Endothelial cell of hepatic sinusoid (primary cell): ENCODE measurements at regions not wholly inside any gene's neighbourhood (a gene's known extent, or its start where the extent isn't known, plus 50 kb on each side); places are given as distances from the start of the nearest gene placed in this dataset.
"Not testable (repeated sequence)": the region's sequence is repeated elsewhere in the genome, so short reads cannot be mapped to it uniquely, and the experiment has no call there.

ENCODE experiments used
- in situ Hi-C: cut with HindIII; loops from 2 replicates; pipeline ENCODE4 v1.10.0; 2017; ENCODE audit warnings: low sequenced_read_pairs

DNA sequence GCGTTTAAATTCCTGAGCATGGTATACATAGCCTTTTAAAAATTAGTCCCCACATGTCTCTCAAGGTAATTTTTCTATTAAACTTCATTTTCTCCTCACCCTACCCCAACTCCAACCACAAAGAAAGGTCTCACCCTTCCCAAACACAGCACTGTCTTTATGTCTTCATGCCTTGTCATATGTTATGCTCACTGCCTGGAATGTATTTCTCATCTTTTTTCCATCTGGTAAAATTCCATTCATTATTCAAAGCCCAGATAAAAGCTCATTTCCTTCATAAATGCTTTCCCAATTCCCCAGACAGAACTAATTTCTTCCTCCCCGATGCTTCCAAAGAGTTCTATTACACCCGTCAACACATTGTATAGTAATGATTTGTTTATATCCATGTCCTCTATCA is 302.0 kb downstream of the ALDH8A1 start:
- in situ Hi-C loops: no loop called here

DNA sequence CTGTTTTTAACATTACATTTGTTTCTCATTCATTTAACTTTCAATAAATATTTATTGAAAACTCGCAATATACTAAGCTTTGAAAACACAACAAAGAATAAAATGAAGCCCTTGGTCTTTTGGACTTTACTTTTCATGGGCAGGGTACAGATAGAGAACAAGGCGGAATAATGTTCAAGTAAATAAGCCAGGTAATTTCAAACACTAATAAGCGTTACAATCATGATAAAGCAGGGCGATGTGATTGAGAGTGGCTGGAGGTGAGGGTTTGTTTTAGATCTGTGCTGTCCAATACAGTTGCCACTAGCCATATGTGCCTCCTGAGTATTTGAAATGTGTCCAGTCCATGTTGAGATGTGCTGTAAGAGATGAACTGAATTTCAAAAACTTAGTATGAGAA is 307.1 kb downstream of the ALDH8A1 start:
- in situ Hi-C loops: loop anchor here (5.0 kb wide), 1 partner anchor 179 kb away; no protein-coding TSS in a partner anchor

DNA sequence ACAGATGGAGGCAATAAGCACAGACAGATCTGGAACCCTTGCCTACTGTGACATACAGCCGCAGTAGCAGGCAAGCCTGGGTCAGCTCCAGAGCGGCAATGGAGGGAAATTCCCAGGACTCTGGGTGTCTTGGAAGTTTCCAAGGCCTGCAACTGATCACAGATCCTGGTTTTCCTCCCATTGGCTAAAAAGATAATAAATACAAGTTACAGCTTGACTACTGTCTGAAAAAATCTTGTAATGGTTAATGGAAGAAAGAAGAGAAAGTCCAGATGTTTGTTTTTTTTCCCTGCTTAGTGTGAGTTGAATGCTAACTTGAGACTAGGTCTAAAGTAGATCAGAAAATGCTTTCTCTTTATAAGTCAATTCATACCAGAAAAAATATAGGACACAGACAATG is 307.6 kb downstream of the ALDH8A1 start:
- in situ Hi-C loops: loop anchor here (5.0 kb wide), 1 partner anchor 180 kb away; no protein-coding TSS in a partner anchor

DNA sequence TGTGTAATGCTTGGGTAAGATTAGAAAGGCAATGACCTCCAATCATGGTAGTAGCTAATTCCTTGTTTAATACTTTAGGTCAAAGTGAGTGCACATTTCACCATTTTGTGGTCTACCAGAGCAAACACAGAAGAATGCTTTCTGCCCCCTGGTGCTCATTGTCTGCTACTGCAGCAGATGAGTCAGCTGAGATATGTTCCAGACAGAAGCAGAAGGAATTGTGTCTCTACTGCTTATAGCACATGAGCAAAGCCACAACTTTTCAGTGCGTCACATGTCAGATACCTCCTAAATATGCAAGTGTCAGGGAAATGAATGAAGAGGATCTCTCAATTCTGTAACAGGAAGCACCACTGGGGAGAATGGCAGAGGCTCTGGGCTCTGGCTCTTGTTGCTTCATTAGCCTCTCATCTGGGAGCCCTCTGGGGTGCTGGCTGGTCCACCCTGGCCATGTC is 308.9 kb downstream of the ALDH8A1 start:
- in situ Hi-C loops: loop anchor here (5.0 kb wide), 1 partner anchor 181 kb away; no protein-coding TSS in a partner anchor

DNA sequence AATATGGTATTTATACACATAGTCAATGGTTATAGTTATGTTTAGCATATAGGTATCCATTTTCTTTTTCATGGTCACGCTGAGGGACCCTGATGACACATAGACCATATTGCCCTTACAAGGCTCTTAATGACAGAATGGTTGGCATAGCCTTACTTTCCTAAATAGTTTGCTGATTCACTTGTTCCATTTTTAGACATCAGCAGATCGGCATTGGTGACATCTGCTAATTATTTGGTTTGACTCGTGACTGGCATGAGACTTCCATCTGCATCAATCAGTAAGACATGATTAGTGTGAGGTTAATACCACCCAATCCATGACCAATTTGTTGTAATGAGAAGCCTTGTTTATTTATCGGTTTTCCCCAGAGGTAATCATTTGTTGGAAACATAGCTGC is 309.7 kb downstream of the ALDH8A1 start:
- in situ Hi-C loops: loop anchor here (5.0 kb wide), 1 partner anchor 182 kb away; no protein-coding TSS in a partner anchor

DNA sequence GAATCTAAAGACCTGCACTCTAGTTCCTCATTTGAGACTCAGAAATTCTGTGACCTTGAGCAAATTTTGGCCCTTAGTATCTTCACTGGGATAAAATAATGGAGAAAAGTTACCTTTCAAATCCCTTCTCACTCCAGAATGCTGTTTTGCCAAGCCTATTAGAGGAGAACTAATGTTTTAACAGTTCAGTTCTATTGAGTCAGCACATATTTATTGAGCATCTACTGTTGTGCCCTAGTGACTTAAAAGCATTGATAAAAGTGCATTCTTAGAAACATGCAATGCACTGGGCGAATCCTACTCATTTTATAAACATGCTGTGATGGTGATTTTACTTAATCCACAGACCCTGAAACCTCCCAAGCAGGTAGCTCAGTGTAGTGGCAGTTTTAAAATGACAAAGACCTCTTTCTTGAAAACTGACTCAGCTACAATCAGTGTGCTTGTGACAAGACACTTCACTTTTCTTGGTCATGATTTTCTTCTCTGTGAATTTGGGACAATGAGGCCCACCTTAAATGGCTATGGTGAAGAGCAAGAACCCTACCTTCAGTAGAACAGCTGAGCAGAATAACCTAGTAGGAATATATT is 312.0 kb downstream of the ALDH8A1 start:
- in situ Hi-C loops: no loop called here

DNA sequence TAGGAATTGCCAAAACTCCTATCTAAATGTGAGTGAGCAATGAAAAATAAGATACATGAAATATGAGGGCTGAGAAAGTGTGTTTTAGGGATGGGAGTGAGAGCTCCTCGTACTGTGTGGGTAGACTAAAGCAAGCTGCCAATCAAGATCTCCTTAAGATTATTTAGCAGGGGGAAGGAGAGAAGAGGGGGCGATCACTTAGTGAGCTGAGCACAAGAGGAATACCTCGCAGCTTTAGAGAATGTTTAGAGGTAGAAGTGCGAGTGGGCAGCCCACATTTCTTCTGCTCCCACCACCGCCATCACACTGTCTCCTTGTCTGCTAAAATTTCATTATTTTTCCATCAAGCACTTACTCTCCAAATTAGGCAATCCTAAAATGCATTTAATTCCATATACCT is 312.6 kb downstream of the ALDH8A1 start:
- in situ Hi-C loops: no loop called here

DNA sequence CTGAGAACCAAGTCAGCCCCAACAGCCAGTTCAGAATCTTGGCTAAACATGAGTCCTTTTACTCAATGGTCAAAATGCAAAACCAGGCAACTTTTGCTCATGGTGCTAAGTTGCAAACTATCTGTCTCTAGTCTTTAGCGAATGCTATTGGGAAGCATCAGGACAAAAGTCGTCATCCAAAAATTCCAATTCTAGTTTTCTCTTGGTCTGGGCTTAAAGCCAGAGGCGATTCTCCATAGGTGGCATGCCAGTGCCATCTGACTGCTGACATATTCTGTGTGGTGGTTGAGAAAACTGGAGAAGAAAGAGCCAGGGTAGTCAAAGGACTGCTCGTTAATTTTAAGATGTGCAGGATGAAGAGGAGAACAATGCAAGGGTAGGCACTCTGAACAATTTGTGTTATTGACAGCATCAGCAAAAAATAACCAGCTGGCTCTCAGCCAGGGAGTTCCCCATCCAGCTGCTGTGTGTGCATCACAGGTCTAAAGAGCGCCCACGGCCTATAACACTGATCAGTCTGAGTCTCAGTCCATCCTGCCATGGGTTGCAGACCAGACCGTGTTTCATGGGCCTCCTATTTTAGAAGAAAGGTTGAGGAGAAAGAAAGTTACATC is 313.6 kb downstream of the ALDH8A1 start:
- in situ Hi-C loops: no loop called here

DNA sequence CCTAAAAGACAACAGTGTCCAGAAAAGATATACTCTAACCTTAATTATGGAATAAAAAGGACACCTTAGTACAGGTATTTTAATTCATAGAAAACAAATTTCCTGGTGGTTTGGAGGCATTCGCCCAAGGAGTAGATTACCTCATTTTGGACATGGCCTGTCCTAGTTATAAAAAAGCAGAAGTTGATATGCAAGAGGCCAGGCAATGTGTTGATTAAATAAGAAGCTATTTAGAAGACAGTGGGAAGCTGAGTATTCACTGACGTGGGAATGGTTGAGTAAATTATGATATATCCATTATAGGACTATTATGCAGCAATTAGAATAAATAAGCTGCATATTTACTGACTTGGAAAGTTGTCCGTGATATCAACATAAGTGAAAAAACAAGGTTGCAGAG is 314.9 kb downstream of the ALDH8A1 start:
- in situ Hi-C loops: no loop called here

DNA sequence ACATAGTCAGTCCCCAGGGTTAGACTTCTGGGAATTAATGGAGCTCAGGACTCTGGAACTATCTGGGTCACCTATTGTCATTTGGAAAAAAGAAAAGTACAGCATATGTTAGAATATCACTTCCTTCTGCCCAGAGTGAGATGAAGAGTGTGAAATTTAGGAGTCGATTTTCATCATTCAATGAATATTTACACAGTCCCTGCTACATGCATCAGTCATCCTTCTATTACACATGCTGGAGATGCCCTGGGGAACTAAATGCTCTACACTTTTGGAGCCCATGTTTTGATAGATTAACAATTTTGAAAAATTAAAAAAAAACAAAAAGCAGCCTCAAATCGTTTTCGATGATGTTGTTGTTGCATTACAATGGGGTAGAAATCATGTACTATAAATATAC is 315.4 kb downstream of the ALDH8A1 start:
- in situ Hi-C loops: no loop called here

DNA sequence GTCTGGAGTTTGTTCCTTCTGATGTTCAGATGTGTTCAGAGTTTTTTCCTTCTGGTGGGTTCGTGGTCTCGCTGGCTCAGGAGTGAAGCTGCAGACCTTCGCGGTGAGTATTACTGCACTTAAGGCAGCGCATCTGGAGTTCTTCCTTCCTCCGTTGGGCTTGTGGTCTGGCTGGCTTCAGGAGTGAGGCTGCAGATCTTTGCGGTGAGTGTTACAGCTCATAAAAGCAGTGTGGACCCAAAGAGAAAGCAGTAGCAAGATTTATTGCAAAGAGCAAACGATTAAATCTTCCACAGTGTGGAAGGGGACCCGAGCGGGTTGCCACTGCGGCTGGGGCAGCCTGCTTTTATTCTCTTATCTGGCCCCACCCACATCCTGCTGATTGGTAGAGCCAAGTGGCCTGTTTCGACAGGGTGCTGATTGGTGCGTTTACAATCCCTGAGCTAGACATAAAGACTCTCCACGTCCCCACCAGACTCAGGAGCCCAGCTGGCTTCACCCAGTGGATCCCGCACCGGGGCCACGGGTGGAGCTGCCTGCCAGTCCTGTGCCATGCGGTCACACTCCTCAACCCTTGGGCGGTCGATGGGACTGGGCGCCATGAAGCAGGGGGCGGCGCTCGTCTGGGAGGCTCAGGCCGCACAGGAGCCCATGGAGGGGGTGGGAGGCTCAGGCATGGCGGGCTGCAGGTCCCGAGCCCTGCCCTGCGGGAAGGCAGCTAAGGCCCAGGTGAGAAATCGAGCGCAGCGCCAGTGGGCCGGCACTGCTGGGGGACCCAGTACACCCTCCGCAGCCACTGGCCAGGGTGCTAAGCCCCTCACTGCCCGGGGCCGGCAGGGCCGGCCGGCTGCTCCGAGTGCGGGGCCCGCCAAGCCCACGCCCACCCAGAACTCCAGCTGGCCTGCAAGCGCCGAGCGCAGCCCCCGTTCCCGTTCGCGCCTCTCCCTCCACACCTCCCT is 315.3 kb upstream of the SGK1 start:
- in situ Hi-C loops: not testable (repeated sequence)

DNA sequence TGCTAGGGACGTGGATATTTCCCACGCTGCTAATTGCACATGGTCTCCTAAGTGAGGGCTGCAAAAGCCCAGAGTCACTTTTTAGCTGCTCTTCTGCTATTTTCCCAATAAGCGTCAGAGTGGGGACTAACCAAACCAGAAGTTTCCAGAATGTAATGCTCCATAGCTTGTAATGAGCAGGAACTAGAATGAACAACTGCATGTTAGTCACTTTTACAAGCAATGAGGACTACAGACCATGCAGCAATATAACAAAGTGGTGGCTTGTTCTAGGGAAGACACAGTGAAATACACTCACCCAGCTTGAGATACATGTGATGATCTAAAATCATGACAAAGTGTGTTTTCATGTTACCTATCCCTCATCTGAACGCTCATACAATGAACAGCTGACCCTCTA is 314.1 kb upstream of the SGK1 start:
- in situ Hi-C loops: no loop called here

DNA sequence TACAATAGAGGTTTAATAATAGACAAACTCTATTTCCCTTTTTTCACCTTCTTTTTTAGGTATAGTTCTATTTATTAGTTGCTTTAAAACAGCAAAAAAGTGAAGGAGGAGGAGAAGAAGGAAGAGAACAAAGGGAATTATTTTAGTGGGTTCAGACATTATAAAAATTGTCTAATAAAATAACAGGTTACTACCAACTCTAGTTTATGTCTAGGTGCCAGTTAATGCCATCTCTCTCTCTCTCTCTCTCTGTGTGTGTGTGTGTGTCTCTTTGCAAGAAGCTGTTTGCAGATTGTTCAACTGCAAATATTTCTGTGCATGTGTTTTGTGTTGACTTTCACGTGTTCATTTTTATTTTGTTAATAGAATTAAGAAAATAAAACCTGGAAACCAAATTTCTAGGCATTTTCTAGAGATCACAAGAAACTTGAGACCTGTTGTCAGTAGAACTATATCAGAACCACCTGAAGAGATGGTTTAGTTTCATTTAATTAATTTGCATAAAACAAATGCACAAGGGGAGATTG is 313.5 kb upstream of the SGK1 start:
- in situ Hi-C loops: no loop called here

DNA sequence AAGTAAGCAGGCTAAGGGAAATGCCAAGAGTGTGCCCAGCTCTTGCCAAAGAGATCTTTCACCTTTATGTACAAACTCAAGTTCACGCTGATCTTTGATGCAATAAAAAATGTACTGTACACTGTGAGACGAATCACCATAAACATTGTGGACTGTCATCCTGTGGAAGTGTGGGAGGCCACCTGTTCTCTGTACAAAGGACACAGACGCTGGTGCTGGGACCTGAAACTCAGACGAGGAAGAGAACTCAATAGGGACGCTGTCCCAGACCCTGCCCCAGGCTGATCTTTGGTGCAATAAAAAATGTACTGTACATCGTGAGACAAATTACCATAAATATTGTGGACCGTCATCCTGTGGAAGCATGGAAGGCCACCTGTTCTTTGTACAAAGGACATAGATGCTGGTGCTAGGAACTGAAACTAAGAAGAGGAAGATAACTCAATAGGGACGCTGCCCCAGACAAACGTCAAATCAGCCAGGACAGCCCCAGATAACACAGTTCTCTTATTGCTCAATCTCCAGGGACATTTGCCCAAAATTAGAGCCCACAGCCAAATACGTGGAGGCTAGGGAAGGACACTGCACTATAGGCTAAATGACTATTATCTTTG is 312.7 kb upstream of the SGK1 start:
- in situ Hi-C loops: no loop called here

DNA sequence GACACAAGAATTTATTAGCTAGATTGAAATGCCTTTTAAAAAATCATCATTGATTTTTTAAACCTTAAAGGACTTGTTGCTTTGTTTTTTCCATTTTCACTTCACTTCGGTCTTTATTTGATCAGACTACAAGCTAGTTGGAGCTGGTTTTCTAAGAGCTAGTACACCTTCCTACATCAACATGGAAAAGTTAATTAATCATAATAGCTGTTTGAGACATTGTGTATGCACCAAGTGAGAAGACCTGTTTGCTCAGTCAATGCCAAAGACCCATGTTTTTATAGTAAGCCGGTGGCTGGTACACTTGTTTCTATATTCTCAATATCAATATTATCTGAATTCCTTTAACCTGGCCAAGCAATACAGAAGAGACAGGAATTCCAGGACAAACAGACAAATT is 310.2 kb upstream of the SGK1 start:
- in situ Hi-C loops: no loop called here

DNA sequence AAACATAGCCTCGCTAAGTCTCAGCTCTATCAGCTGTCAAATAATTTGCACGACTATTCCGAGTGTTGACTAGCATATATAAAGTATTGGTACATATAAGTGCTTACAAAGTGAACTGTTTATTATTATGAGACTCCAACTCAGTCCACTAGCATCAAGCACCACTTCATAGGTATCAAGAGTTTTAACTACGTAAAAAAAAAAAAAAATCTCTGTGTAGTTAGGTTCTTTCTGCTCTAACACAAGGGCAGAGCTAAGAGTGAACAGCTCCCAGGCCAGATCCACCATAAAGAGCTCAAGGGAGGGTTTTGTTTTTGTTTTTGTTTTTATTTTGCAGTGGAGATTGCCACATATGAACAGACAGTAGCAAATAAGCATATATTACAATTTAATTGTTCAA is 309.8 kb upstream of the SGK1 start:
- in situ Hi-C loops: no loop called here

DNA sequence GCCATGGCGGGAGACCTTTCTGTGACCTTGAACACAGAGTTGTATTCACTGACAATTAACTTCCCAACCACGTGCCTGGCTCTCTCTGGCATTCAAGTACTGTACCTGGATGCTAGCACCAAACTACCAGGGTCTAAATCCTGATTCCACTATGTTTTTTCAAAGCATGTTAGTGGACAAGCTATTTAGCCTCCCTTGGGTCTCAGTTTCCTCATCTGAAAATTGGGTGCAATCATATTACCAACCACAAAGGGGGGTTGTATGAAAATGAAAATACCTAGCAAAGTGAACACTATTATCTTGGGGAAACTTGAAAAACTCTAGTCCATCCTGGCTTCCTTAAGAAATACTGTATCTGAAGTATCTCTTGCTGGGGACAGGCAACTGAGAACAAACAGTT is 308.7 kb upstream of the SGK1 start:
- in situ Hi-C loops: no loop called here

DNA sequence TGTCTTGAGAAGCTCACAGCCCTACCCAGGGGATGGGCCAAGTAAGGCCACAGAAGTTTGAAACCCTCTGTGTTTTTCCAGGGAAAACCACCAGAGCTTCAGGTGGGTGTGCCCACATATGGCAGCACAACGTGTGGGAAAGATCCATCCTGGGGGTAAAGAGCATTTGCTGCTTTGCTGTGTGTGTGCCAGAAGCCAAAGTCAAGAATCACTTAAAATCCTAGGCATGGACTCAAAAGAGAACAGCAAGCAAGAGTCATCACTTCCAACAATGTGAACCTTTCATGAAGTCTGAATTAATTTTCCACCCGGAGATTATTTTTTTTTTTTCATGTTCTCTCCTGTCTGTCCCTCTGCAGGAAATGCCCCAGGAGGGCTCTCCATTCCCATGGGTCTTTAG is 308.2 kb upstream of the SGK1 start:
- in situ Hi-C loops: no loop called here

DNA sequence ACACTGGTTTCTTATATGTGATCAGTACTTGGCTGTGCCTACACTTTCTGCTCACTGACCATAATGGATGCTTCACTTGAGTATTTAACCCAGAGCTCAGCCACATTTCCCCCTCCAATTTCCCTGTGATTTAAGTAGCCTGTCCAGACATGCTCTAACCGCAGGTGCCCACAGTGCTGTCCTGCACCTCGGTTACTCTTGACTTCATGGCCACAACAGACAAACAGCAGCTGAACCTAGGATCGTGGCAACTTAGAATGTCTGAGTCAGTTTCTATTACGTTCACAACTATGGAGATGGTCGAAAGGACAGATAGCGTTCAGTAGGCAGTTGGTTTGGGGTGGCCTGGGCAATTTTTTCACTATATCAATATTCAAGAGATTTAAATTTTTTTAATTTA is 306.9 kb upstream of the SGK1 start:
- in situ Hi-C loops: no loop called here

DNA sequence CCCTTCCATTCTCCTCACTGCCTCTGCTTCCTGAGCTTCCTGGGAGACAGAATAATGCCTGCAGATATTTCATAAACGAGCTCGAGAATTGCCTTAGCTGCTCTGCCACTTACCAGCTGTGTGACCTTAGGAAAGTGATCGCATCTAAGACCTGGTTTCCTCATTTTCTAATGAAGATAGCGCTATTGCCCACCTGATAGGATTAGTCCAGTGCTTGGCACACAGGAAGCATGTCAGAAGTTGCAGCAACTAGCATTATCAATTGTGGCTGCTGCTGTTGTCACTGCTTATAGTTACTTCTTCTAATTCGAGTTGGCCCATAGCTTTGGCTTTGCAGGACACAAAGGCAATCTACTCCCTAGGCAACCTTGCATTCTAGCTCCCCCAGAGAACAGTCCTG is 305.5 kb upstream of the SGK1 start:
- in situ Hi-C loops: no loop called here
